ENCODE measurements at regions not wholly inside any gene's neighbourhood (a gene's known extent, or its start where the extent isn't known, plus 50 kb on each side); places are given as distances from the start of the nearest gene placed in this dataset.

DNA sequence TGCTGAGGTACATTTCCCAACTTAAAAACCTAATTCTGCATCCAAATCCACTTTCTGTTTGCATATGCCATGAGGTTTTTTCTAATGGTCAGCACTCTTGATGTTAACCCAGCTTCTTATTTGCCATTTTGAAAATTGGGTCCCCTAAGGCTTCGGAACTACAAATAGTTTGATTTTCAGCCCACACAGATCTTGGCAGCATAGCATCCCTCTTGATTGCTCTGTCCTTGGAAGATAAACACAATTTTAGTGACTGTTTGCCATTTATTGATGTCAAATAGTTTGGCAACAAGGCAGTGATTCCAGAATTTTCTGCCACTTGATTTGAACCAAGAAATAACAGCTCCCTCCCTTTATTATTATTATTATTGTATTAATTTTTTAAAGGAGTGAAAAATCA lies 696.9 kb downstream of the RAB28 start:
- in situ Hi-C loops (cut with HindIII; ENCODE audit: low sequenced_read_pairs) = no loop called here
- DNase-seq (ENCODE audit: low spot score) = no peak

DNA sequence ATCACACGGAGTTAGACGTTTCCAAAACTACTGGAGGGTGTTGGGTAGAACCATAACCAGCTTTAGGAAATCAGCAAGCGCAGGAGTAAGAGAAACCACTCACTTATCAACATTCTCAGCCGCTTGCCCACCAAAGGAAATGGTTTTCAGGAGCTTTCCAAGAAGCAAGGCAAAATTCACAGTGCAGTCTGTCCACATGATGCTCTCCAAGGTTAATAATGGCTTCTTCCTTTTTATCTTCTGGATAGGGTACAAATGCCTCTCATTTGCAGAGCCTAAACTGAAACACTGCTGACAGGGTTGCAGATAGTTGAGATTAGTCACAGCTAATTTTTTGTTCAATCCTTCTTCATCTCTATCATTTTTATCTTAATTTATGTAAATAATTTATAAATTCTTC lies 705.4 kb downstream of the RAB28 start:
- in situ Hi-C loops (cut with HindIII; ENCODE audit: low sequenced_read_pairs) = no loop called here
- DNase-seq (ENCODE audit: low spot score) = no peak

DNA sequence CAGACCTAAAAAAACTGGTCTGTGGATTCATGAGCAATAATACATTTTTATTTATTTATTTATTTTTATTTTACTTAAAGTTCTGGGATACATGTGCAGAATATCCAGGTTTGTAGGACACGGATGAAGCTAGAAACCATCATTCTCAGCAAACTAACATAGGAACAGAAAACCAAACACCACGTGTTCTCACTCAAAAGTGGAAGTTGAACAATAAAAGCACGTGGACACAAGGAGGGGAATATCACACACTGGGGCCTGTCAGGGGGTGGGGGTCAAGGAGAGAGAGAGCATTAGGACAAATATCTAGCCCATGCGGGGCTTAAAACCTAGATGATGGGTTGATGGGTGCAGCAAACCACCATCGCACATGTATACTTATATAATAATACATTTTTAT lies 705.9 kb downstream of the RAB28 start:
- in situ Hi-C loops (cut with HindIII; ENCODE audit: low sequenced_read_pairs) = no loop called here
- no peak for DNase-seq (ENCODE audit: low spot score)

DNA sequence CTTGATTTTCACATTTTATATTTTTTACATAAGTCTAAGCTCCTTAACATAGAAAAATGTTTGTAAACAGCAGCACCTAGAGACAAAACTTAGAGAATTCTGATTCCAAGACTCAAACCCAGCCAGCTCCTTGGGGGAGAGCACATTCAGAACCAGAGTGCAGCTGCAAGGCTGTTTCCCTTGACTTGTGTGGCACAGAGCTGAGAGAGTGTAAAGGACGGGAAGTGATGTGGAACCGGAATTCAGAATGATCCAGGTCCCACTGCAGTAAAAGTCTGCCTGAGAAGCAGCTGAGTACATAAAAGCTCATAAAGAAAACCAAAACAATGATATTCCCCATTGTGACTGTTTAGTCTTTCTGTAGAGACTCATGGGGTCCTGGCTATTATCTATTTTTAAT lies 713.8 kb downstream of the RAB28 start:
- DNase-seq (ENCODE audit: low spot score) = no peak
- in situ Hi-C loops (cut with HindIII; ENCODE audit: low sequenced_read_pairs) = no loop called here

DNA sequence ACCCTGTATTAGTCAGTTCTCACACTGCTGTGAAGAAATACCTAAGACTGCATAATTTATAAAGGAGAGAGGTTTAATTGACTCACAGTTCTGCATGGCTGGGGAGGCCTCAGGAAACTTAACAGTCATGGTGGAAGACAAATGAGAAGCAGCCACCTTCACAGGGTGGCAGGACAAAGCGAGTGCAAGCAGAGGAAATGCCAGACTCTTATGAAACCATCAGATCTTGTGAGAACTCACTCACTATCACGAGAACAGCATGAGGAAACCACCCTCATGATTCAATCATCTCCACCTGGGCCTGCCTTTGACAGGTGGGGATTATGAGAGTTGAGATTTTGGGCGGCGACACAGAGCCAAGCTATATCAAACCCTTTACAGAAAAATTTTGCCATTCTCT lies 722.4 kb downstream of the RAB28 start:
- DNase-seq (ENCODE audit: low spot score) = no peak
- in situ Hi-C loops (cut with HindIII; ENCODE audit: low sequenced_read_pairs) = no loop called here

DNA sequence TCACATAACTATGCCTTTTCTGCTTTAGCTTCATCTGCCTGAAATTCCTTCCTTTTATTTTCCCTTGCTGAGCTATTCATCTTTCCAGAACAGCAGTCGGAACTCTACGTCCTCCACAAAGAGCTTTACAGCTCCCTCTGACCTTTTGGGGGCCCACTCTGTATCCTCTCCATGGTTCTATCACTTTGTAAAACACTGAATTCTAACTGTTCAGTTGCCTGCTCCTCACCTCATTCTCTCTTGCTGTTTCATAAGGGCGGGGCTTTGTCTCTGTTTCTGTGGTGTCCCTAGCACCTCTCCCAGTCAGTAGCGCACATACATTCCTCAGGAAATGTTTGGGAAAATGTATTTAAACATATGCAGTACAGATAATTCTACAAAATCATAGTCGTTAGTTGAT lies 737.0 kb downstream of the RAB28 start:
- no peak for DNase-seq (ENCODE audit: low spot score)
- in situ Hi-C loops (cut with HindIII; ENCODE audit: low sequenced_read_pairs) = no loop called here

DNA sequence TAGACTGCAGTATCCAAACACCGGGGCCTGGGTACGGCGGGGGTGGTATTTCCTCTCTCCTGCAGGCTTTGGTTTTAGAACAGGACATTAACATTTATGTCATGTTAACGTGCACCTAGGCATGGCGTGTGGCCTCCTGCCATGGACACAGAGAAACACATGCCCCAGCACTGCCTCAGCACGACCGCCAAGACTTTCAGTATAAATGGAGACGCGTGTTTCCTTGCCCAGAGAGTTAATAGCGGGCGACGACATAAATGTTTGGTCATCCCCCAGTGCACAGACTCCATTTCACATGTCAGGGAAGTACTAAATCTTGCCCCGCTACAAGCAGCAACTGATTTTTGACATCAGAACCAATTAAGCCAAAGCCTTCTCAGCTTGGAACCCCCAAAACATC lies 737.9 kb downstream of the RAB28 start:
- no peak for DNase-seq (ENCODE audit: low spot score)
- in situ Hi-C loops (cut with HindIII; ENCODE audit: low sequenced_read_pairs) = no loop called here

DNA sequence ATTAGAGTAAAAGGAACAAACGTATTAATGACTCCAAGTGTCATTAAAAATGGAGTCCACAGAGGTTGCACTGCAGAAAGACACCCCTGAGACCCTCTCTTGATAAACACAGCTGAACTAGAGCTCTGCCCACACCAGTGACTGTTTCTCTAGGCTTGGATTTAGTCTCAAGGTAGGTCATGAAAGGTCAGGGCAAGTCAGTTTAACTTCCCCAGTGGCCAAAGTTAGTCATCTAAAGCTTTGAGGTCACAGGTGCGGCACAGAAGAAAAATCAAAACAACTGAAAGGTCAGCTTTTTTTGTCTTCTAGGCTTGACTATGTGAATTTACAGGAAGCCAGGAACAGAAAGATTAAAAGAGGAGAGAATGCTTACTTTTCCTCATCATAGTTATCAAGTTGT lies 749.6 kb downstream of the RAB28 start:
- DNase-seq (ENCODE audit: low spot score) = no peak
- in situ Hi-C loops (cut with HindIII; ENCODE audit: low sequenced_read_pairs) = no loop called here

DNA sequence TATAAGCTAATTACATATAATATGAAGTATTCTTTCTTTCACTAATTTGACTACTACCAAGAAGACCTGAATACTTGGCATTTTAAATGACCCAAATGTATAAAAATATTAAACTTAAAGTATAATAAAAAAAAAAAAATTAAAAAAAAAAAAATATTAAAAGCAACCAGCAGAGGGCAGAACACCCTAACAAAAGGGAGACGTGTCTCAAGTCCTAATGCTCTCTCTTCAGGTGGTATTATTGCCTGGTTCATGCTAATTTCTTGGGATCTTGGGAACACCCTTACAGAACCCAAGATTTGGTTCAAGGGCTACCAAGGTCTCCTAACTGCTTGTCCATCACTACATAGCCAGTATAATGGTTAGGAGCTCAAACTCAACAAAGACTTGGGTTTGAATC lies 754.8 kb downstream of the RAB28 start:
- in situ Hi-C loops (cut with HindIII; ENCODE audit: low sequenced_read_pairs) = no loop called here
- DNase-seq (ENCODE audit: low spot score) = peak; percentile 3

DNA sequence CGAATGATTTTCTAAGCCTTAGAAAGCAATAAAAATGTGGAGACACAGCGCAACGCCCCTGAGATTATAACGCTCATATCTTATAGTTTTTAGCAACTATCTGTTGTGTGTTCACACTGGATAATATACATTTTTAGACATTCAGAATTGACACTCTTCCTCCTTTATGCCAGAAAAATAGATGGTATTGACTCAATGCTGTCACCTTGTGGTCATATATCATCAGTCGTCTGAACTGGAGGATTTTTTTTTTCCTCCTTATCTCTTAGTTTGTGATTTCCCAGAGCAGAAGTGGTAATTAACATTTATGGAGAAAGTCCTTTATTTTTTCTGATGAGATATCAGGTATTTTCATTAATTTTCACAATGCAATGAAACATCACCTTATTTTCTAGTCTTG lies 759.6 kb downstream of the RAB28 start:
- in situ Hi-C loops (cut with HindIII; ENCODE audit: low sequenced_read_pairs) = no loop called here
- DNase-seq (ENCODE audit: low spot score) = no peak

DNA sequence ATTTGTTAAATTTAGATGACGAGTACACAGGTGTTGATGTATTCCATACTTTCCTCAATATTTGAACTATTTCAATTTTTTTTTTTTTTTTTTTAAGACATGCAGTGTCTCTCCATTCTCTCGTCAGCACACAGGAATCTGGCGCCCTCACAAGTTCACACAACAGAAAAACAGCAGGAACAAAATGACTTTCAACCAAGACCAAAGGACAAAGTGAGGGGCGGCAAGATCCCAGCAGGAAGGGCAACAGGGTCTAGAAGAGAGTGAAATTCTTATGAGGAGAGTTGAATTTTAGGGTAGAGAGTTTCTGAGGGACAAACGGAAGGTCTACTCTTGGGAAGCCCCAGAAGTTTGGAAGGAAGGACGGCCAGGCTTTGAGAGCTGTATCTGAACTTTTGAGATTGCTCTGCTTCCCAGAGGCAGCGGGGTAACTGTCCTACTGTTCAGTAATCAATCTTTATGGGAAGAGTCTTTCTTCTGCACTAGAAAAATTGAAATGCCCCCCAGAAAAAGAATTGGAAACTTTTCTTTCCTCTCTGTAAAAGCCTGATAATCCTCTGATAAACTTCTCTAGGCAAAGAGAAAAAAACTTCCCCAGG lies 760.2 kb downstream of the RAB28 start:
- in situ Hi-C loops (cut with HindIII; ENCODE audit: low sequenced_read_pairs) = no loop called here
- no peak for DNase-seq (ENCODE audit: low spot score)

DNA sequence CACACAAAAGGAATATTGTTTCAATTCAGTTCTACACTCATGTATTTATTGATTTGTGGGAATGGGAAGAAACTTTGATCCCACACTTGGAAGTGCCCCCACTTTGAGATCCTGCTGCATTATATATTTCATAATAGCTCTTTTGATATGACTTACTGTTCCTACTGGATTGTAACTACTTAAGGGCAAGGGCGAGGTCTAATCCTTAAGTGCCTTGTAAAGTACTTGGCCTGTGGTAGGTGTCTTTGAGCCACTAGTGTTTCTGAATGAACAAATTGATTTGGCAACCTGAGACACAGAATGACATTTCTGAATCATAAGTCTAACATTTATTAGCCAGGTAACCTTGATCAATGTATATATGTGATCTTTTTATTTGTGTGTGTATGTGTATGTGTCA lies 767.2 kb downstream of the RAB28 start:
- in situ Hi-C loops (cut with HindIII; ENCODE audit: low sequenced_read_pairs) = no loop called here
- no peak for DNase-seq (ENCODE audit: low spot score)

DNA sequence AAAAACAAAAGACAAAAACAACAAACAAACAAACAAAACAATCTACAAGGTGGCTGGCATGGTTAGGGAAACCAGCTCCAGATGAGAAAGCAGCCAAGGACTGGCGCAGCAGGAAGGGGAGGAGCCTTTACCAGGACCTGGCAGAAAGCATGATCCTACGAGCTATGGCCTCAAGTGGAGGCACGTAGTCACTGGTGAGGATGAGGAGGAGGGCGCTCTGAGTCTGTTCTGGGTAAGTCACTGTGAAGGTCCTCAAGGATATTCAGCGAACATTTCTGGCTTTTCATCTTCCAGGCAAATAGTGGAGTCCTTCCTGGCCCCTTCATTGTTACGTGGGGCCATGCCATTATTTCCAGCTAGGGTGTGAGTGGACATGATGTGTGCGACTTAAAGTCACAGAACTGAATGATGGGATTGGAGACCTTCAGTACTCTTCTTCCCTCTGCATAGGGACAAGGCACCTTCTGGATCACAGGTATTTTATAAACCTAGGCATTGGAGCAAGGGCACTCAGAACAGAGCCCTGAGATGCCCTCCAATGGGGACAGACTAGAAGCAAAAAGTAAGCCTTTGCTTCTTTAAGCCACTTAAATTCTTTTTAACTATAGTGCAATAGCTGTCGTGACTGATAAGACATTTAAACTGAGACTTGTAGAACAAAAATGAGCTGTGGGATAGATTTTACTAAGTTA lies 771.3 kb downstream of the RAB28 start:
- DNase-seq (ENCODE audit: low spot score) = no peak
- in situ Hi-C loops (cut with HindIII; ENCODE audit: low sequenced_read_pairs) = no loop called here

DNA sequence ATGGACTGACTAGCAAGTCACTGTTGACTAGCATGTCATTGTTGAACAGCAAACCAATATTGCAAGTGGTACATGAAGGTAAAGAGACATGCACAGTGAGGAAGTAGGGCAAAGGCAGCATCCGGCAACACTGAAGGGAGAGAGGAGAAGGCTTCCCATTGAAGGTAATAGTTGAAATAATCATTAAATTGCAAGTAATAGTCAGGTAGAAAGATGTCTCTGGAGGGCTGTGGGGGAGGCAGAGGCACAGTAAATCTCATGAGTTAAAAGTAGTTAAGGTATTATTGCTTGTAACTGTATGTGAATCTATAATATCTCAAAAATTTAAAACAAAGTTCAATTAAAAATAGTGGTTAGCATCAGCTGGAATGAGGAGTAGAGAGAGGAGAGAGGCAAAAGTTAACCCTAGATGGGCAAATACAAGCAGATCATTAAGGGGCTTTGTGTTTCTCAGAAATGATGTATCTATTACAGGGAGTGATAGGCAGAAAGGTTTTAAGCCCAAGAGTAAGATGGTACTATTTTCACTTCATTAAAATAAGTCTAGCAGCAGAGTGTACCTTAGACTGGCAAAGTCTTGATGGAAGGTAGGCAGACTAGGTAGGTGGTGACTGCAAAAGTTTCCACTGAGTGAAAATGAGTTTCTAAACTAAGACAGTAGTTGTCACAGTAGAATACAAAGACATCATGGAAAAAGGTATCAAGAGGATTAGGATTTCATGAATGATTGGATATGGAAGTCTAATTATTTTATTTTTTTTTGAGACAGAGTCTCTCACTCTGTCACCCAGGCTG lies 776.6 kb downstream of the RAB28 start:
- in situ Hi-C loops (cut with HindIII; ENCODE audit: low sequenced_read_pairs) = no loop called here
- no peak for DNase-seq (ENCODE audit: low spot score)

DNA sequence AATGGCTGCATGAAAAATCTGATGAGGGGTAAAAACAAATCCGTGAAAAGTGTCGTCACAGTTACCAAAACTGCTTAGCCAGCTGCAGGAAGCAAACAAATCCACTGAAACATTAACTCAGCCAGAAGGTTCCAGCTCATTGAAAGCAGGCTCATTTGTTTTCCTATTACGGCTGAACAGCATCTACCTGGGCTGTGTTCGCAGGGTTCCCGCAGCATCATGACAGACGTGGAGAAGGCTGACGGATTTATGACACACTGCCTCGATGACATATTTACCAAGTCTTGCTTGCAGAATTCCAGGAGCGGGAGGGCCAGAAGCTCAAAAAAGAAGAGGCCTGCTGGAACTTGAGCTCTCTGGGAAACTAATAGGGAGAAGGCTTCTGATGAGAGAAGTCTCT lies 781.1 kb downstream of the RAB28 start:
- in situ Hi-C loops (cut with HindIII; ENCODE audit: low sequenced_read_pairs) = no loop called here
- DNase-seq (ENCODE audit: low spot score) = no peak

DNA sequence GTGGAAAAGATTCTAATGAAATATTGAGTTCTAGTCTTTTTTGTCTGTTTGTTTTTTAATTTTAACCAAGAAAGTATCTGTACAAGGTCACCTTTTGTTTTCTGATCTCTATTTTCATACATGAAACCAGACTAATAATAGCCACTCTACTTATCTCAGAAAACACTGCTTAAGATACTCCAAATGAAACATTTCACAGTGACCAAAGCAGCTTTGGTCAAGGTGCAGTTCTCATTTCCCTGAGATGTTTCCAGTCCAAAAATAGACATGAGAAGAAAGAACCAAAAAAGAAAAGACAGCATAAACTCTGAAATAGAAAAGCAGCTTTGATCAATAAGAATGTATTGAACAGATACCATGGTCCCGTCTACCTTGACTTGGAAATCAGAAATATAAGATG lies 782.8 kb downstream of the RAB28 start:
- in situ Hi-C loops (cut with HindIII; ENCODE audit: low sequenced_read_pairs) = no loop called here
- no peak for DNase-seq (ENCODE audit: low spot score)

DNA sequence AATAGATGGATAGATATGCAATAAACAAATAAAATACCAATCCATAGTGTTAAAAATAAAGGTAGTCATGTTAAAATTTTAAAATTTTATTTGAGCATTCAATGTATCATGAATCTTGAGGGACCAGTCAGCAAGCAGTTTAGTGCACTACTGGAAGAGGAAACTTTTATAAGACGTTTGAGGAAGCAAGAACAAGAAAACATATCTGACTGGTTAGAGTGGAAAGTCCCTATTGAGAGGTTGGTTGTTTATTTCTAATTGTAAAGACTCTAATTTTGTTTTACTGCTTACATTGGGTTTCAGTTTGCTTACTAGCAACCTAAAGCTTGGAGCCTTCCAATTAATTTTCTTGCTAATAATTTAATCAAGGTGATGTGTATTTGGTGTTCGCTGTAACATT lies 786.2 kb downstream of the RAB28 start:
- in situ Hi-C loops (cut with HindIII; ENCODE audit: low sequenced_read_pairs) = no loop called here
- no peak for DNase-seq (ENCODE audit: low spot score)

DNA sequence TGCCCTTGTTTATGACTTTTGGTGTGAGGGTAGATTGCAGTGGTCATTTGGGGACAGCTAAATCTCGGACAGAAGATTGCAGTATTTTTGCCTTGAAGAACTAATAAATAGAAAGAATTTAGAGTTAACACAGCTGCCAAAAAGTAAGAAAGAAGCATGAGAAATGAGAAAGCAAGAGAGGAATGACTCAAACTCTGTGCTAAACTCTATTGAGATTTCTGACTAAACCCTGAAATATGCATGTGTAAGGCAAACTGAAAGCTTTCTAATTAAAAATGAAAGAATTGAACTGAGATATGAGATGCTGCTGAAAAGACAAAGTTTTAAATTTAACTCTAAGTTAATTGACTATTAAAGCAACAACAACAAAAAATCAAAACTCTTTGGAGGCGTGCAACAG lies 791.3 kb downstream of the RAB28 start:
- in situ Hi-C loops (cut with HindIII; ENCODE audit: low sequenced_read_pairs) = no loop called here

DNA sequence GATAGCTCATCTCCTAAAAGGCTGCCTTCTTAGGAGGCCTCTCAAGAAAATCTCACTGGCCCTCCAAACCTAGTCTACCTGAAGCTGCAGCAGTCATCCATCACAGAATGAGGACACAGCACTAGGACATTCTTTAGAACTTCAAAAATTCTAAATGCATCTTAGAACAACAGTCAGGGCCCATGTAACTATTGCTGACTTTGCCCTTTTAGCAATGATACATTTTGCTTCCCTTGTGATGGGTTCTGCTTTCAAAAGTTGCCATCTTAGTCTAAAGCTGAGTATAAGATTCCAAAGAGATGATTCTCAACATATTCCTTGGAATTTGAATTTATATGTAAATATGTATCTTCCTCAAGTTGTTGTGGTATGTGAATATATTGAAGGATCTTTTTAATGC lies 793.0 kb downstream of the RAB28 start:
- no peak for DNase-seq (ENCODE audit: low spot score)
- in situ Hi-C loops (cut with HindIII; ENCODE audit: low sequenced_read_pairs) = no loop called here

More for the DNA sequence above, 791.3 kb downstream of the RAB28 start:
- DNase-seq (ENCODE audit: low spot score) = no peak

DNA sequence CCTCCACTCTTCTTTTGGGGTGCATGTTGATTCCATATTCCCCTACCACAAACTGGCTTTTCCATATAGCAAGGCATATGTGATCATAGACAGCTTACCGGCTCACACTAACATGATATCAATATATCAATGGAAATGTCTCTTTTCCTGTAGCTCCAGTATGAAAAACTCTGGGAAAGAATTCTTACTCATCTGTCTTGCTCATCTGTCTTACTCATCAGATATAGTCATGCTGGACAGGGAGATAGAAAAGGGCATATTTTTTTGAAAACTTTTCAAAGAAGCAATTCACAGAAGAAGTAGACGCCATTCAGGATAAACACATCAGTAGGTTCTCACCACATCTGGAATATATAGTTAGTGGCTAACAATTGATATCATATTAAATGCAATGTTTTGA lies 794.7 kb downstream of the RAB28 start:
- in situ Hi-C loops (cut with HindIII; ENCODE audit: low sequenced_read_pairs) = no loop called here
- DNase-seq (ENCODE audit: low spot score) = no peak

DNA sequence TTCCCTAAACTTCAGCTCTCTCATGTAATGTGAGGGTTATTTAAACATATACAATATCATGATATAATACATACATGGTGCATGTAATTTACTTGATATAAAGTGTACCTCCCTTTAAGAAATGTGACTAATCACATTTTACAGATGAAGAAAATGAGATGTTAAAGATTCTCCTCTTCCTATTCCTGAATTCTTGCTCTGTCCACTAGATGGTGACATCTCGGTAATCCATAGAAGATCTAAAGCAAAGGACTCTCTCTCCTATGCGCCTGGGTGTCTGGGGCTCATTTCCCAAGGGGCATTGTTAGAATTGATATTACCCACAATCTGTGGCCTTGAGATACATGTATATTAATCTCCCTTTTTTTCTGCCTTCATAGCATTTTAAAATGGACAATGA lies 804.9 kb downstream of the RAB28 start:
- no peak for DNase-seq (ENCODE audit: low spot score)
- in situ Hi-C loops (cut with HindIII; ENCODE audit: low sequenced_read_pairs) = no loop called here

All from G401 (cell line).